Lower leg skin (tissue), 4 donors: ENCODE measurements at regions not wholly inside any gene's neighbourhood (a gene's known extent, or its start where the extent isn't known, plus 50 kb on each side); places are given as distances from the start of the nearest gene placed in this dataset.

Experiments
- DNase-seq, 2 donors: peaks; one replicate each; pipeline ENCODE4 v3.0.0-alpha.2; 2019; ENCODE audit warnings: low spot score in 2 of 2
- H3K4me3 ChIP-seq: fragments of 200-600 bp; sonication (generic); 2 replicates; pipeline ENCODE4 v1.5.1; 2017; ENCODE audit warnings: mild to moderate bottlenecking, low read depth; ENCODE audit not compliant: poor library complexity, severe bottlenecking
- POLR2A ChIP-seq, 2 donors: fragments of 450-650 bp; IDR thresholded peaks; one replicate each; pipeline ENCODE4 v1.6.1; 2016 to 2017; ENCODE audit warnings: antibody characterized with exemption in 2 of 2, mild to moderate bottlenecking in 1 of 2, moderate library complexity in 1 of 2
- WGBS, 2 donors: methylation state at CpG; one replicate each; pipeline ENCODE4 v1.1.5; 2018; 5-methylcytosine and 5-hydroxymethylcytosine counted together
- intact Hi-C: fragments of 100-400 bp; cut with DNase I; formaldehyde crosslinking; loops from one replicate; pipeline ENCODE4 v1.15.0; 2023; ENCODE audit warnings: low total_unique reads
- TF ChIP-seq, protein P1 (sequence below), 3 donors: fragments of 450-650 bp; IDR thresholded peaks; one replicate each; pipeline ENCODE4 v1.5.1; 2016; ENCODE audit warnings: antibody characterized with exemption in 3 of 3, mild to moderate bottlenecking in 3 of 3, moderate library complexity in 2 of 3

DNA sequence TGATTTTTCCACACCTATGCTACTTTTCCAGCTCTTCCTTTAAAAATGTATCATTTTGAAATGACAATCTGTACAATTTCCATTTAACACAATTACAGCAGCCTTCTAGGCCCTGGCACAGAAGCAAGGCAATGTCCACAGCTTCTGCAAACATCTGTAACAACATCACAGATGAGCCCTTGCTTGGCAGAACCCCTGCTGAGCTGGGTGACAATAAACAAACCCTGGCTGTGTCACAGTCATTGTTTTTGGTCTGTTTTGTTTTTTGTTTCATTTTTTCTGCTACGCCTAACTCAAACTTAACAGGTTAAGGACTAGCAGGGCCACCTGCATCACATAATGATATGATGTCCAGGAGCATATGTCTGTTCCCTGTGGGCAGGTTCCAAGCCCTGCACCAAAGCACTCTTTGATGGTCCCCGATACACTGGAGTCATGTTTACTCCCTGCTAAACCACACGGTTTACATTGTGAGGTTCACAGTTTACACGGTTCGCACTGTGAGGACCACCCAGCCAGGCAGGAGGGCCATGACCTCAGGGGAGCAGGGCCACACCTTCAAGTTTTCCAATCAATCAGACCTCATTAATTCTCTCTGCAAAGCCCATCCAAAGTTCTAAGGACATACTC, 186.8 kb upstream of the CHRNA7 start:
- DNase-seq, result peak in 1 of 2 donors; percentile 61
- WGBS, 2 donors, result 57 to 70% methylated on average over 5 of the region's 5 CpGs
- intact Hi-C loops, result no loop called here
- no peak overlapping the region for H3K4me3 ChIP-seq
- TF ChIP-seq, protein P1, sequence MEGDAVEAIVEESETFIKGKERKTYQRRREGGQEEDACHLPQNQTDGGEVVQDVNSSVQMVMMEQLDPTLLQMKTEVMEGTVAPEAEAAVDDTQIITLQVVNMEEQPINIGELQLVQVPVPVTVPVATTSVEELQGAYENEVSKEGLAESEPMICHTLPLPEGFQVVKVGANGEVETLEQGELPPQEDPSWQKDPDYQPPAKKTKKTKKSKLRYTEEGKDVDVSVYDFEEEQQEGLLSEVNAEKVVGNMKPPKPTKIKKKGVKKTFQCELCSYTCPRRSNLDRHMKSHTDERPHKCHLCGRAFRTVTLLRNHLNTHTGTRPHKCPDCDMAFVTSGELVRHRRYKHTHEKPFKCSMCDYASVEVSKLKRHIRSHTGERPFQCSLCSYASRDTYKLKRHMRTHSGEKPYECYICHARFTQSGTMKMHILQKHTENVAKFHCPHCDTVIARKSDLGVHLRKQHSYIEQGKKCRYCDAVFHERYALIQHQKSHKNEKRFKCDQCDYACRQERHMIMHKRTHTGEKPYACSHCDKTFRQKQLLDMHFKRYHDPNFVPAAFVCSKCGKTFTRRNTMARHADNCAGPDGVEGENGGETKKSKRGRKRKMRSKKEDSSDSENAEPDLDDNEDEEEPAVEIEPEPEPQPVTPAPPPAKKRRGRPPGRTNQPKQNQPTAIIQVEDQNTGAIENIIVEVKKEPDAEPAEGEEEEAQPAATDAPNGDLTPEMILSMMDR (IDR thresholded peaks at IDR 0.05), result no peak
- no peak for TF ChIP-seq POLR2A (IDR thresholded peaks at IDR 0.05)

DNA sequence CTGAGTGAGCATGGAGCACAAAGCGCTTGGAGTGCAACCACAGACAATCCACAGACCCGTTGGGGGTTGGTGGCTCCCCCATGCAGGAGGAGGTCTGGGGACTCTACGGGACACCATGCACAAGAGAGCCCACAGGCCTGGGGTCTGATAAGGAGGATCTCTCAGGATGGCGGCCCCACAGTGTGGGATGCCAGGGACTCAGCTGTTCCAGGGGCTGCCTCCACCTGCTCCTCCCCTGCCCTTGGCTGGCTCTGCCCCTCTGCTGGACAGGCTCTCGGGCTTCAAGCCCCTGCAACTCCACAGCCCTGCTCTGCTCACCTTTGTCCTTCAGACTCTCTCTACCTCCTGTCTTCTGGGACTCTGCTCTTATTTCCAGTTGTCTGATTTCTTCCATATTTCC, 184.5 kb upstream of the CHRNA7 start:
- TF ChIP-seq, protein P1 (IDR thresholded peaks at IDR 0.05), result no peak
- no peak for TF ChIP-seq POLR2A (IDR thresholded peaks at IDR 0.05)
- intact Hi-C loops, result no loop called here
- WGBS, 2 donors, result 88 to 90% methylated on average over 4 to 5 of the region's 5 CpGs
- peak in 1 of 2 donors; percentile 64 for DNase-seq
- no peak overlapping the region for H3K4me3 ChIP-seq

DNA sequence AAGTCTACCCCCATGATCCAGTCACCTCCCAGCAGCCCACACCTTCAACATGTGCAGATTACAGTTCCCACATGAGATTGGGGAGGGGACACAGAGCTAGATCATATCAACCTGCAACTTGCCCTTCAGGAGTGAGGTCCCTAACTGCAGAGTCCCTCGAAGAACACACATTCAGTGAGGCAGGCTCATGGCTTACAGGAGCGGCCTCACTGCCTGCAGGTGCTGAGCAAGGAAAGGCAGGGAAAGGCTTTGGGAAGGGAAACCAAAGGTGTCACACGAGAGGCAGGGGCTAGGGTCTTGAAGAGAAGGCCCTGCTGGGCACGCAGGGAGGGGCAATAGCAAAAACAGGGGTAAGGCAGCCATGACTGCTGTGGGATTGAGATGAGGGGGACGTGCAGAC, 182.4 kb upstream of the CHRNA7 start:
- intact Hi-C loops, result no loop called here
- 88% methylated on average over 5 of the region's 5 CpGs for WGBS, 2 donors
- TF ChIP-seq, protein P1 (IDR thresholded peaks at IDR 0.05), result no peak
- TF ChIP-seq POLR2A (IDR thresholded peaks at IDR 0.05), result no peak
- DNase-seq, result no peak
- H3K4me3 ChIP-seq, result no peak overlapping the region

DNA sequence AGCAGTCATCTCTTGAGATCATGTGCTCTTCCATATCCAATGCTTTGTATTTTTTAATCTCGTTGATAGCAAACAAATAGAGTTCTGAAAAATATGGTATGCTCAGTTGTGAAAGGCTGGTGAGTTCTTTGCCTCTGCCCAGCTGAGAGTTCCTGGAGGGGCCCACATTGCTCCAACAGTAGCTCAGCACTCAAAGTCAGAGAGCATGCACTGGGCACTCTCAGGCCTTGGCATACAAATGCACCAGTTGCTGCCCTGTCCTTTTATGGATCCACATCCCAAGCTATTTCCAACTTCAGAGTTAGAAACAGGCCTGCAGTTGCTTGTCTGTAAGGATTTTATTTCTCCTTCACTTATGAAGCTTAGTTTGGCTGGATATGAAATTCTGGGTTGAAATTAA, 181.7 kb upstream of the CHRNA7 start:
- intact Hi-C loops, result no loop called here
- no peak overlapping the region for H3K4me3 ChIP-seq
- no peak for DNase-seq
- 90 to 95% methylated on average over 1 of the region's 1 CpG for WGBS, 2 donors
- no peak for TF ChIP-seq POLR2A (IDR thresholded peaks at IDR 0.05)
- TF ChIP-seq, protein P1 (IDR thresholded peaks at IDR 0.05), result no peak

DNA sequence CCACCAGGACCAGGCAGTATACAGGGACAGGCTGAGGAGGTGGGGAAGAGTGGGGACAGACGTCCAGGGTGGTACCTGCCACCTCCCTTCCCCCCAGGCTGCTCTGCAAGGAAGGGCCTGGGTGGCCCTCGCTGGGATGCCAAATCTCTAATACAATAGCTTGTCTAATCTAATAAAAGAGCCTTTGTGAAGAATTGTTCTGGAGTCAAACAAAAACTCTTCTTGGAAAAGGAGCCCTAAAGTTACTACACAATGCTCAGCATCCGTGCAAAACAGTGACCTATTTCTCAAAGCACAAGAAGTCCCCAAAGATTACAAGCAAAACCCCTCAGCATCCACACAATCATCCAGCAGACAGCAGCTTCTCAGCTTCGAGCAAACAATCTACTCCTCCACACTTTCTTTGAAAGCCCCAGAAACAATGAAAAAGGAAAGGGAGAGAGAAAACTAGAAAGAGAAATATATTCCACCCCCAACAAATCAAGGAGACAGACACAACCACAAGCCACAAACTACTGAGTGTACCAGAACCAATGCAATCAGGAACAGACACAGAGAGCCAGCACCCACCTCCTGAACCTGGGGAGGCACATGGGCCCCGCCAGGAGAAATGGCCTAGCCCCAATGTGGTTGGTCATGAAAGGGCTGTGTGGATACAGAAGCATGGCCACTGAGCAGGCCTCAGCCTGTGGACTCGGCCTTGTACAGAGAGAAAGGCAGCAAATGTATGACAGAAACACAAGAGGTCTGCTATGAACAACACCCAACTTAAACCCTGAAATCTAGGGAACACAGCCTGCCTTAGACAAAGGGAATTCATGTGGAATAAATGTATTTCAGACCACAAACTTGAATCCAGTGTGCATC, 177.1 kb upstream of the CHRNA7 start:
- no peak overlapping the region for H3K4me3 ChIP-seq
- WGBS, 2 donors, result 60 to 64% methylated on average over 6 of the region's 6 CpGs
- no peak for DNase-seq
- intact Hi-C loops, result no loop called here
- no peak for TF ChIP-seq POLR2A (IDR thresholded peaks at IDR 0.05)
- TF ChIP-seq, protein P1 (IDR thresholded peaks at IDR 0.05), result no peak
